ENCODE measurements at regions not wholly inside any gene's neighbourhood (a gene's known extent, or its start where the extent isn't known, plus 50 kb on each side); places are given as distances from the start of the nearest gene placed in this dataset.

- 78 to 83% methylated on average over 7 of the region's 7 CpGs for WGBS, 2 donors
- intact Hi-C loops (cut with DNase I; ENCODE audit: low total_unique reads) = no loop called here
- DNase-seq (ENCODE audit: low spot score in 2 of 2) = no peak
- TF ChIP-seq POLR2A (IDR thresholded peaks at IDR 0.05) = no peak
- TF ChIP-seq, protein P1, sequence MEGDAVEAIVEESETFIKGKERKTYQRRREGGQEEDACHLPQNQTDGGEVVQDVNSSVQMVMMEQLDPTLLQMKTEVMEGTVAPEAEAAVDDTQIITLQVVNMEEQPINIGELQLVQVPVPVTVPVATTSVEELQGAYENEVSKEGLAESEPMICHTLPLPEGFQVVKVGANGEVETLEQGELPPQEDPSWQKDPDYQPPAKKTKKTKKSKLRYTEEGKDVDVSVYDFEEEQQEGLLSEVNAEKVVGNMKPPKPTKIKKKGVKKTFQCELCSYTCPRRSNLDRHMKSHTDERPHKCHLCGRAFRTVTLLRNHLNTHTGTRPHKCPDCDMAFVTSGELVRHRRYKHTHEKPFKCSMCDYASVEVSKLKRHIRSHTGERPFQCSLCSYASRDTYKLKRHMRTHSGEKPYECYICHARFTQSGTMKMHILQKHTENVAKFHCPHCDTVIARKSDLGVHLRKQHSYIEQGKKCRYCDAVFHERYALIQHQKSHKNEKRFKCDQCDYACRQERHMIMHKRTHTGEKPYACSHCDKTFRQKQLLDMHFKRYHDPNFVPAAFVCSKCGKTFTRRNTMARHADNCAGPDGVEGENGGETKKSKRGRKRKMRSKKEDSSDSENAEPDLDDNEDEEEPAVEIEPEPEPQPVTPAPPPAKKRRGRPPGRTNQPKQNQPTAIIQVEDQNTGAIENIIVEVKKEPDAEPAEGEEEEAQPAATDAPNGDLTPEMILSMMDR (IDR thresholded peaks at IDR 0.05) = no peak
- no peak overlapping the region for H3K4me3 ChIP-seq (ENCODE audit: low read depth, poor library complexity, severe bottlenecking)
Measured at GRCh38 chr1:219670426-219671149, 57.7 kb upstream of the ZC3H11B start.

- no peak for DNase-seq (ENCODE audit: low spot score in 2 of 2)
- TF ChIP-seq, protein P1 (IDR thresholded peaks at IDR 0.05) = no peak
- TF ChIP-seq POLR2A (IDR thresholded peaks at IDR 0.05) = no peak
- intact Hi-C loops (cut with DNase I; ENCODE audit: low total_unique reads) = no loop called here
- H3K4me3 ChIP-seq (ENCODE audit: low read depth, poor library complexity, severe bottlenecking) = no peak overlapping the region
- WGBS, 2 donors = 81% methylated on average over 3 of the region's 3 CpGs
Measured at GRCh38 chr1:219669556-219669955, 56.7 kb upstream of the ZC3H11B start.

GRCh38 chr1:219669042-219669441 lies 56.1 kb upstream of the ZC3H11B start:
- intact Hi-C loops (cut with DNase I; ENCODE audit: low total_unique reads) = no loop called here
- no peak for DNase-seq (ENCODE audit: low spot score in 2 of 2)
- TF ChIP-seq, protein P1 (IDR thresholded peaks at IDR 0.05) = no peak
- TF ChIP-seq POLR2A (IDR thresholded peaks at IDR 0.05) = no peak

GRCh38 chr1:219668446-219668845 lies 55.5 kb upstream of the ZC3H11B start:
- TF ChIP-seq POLR2A (IDR thresholded peaks at IDR 0.05) = no peak
- TF ChIP-seq, protein P1 (IDR thresholded peaks at IDR 0.05) = no peak
- intact Hi-C loops (cut with DNase I; ENCODE audit: low total_unique reads) = no loop called here

More at GRCh38 chr1:219669042-219669441, 56.1 kb upstream of the ZC3H11B start:
- WGBS, 2 donors = 50 to 59% methylated on average over 4 of the region's 4 CpGs
- H3K4me3 ChIP-seq (ENCODE audit: low read depth, poor library complexity, severe bottlenecking) = no peak overlapping the region

DNA sequence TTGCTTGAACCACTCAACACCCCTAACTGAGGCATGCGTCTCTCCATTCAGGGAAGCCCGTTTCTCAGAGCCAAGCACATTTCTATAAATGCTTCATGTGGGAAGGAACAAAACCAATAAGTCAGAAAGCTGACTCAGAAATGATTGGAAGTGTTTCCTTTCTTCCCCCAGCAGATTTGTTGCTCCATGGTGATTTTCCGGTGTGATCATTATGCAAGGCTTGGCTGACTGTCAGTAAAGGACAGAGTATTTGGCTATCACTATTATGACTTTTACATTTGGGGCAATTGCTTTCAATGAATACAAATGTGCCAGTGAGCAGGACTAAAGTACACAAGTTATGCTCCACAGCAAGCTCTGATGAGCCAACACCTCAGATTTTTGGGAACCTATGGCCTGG lies 53.3 kb upstream of the ZC3H11B start:
- intact Hi-C loops (cut with DNase I; ENCODE audit: low total_unique reads) = no loop called here
- no peak for TF ChIP-seq POLR2A (IDR thresholded peaks at IDR 0.05)
- TF ChIP-seq, protein P1 (IDR thresholded peaks at IDR 0.05) = no peak
- no peak overlapping the region for H3K4me3 ChIP-seq (ENCODE audit: low read depth, poor library complexity, severe bottlenecking)
- peak in 1 of 2 donors; percentile 39 for DNase-seq (ENCODE audit: low spot score in 2 of 2)
- 35 to 46% methylated on average over 3 of the region's 3 CpGs for WGBS, 2 donors

More at GRCh38 chr1:219668446-219668845, 55.5 kb upstream of the ZC3H11B start:
- WGBS, 2 donors = 83 to 92% methylated on average over 2 of the region's 2 CpGs
- DNase-seq (ENCODE audit: low spot score in 2 of 2) = no peak
- no peak overlapping the region for H3K4me3 ChIP-seq (ENCODE audit: low read depth, poor library complexity, severe bottlenecking)

DNA sequence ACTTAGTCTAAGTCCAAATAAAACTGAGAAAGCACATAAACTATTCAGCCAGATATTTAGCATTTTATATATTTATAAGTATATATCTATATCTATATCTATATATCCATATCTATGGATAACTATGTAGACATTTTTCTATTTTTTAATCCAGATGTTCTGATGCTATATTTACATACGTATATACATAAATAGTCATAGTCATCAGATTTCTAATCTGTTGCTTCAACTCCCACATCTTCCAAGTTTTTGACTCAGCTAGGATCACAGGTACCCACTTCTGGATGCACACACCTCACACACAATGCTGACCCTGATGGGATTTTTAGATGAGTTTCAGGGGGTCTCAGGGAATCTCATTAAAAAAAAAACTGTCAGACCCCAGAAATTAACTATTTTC lies 52.2 kb upstream of the ZC3H11B start:
- intact Hi-C loops (cut with DNase I; ENCODE audit: low total_unique reads) = no loop called here
- 81 to 82% methylated on average over 1 of the region's 1 CpG for WGBS, 2 donors
- DNase-seq (ENCODE audit: low spot score in 2 of 2) = no peak
- H3K4me3 ChIP-seq (ENCODE audit: low read depth, poor library complexity, severe bottlenecking) = no peak overlapping the region
- TF ChIP-seq, protein P1 (IDR thresholded peaks at IDR 0.05) = no peak
- TF ChIP-seq POLR2A (IDR thresholded peaks at IDR 0.05) = no peak

Data from lower leg skin (tissue), 4 donors.